ENCODE measurements at regions not wholly inside any gene's neighbourhood (a gene's known extent, or its start where the extent isn't known, plus 50 kb on each side); places are given as distances from the start of the nearest gene placed in this dataset.
A peak's percentile ranks its signal among the peaks of the same experiment; 100 is the strongest.

DNA sequence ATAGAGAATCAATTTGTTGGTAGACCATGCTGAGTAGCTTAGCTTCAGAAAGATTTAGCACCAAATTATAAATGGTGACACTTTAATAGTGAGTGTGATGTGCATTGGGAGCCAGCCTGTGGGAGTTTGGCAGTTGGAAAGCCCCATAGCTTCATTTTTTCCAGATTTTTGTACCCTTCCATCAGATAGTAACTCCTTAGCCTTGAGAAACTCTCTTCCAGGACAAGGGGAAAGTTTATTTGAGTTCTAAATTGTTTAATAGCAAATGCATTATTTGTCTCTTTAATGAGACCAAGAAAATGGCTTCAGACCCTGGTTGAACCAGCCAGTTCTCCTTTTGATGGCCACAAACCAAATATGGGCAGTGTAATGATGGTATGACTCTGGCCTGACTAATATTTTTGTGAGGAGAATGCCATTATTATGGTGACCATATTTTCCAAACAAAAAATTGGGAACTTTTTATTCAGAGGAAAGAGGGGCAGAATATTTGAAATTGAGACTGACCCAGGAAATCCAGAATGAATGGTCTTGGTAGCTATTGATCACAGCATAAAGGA, 49.8 kb downstream of the PLCE1 start:
- no peak for DNase-seq (ENCODE audit: low spot score)

DNA sequence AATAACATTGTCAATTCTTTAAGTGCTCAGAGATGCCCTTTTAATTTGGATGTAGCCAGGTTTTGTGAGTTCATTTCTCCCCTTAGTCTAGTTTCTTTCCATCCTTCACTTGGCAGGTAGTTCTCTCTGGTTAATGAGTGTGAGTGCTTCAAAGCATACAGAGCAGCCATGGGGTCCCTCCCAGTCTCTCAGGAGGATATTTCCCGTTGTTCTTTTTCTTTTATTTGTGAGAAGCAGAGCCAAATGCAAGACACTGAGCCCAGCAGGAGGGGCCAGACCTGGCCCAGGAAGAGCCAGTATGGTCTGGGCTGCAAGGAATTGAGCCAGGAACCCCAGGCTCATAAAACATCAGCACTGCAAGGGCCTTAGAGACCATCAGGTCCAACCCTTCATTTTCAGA, 52.4 kb downstream of the PLCE1 start:
- no peak for DNase-seq (ENCODE audit: low spot score)

DNA sequence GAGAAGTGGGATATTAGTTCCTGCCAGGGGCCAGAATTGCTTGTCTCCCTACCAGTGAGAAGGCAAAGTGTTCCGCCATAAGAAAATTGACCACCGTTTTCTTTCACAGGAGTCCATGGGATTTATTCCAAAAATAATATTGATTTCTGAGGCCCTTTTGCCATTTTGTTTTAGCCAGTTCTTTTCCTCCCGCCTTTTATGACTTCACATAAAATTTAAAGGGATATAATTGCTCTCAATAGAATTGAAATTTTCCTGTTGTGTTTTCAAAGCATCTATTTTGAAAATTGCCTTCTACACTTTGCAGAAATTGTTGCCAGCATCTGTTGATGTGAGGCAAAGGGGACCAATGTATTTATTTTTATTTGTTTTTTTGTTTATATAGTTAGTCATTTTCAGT, 53.6 kb downstream of the PLCE1 start:
- DNase-seq (ENCODE audit: low spot score): no peak

DNA sequence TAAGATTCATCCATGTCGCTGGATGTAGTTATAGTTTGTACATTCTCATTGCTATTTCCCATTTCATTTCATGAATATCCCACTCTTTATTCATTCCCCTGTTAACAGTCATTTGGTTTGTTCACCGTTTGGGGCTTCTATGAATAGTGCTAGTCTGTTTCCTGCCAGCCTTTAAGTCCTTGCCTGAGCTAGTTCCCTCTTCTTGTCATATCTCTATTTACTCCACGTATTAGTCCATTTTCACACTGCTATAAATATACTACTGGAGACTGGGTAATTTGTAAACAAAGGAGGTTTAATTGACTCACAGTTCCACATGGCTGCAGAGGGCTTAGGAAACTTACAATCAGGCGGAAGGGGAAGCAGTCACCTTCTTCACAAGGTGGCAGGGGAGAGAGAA, 56.2 kb downstream of the PLCE1 start:
- DNase-seq (ENCODE audit: low spot score): no peak

DNA sequence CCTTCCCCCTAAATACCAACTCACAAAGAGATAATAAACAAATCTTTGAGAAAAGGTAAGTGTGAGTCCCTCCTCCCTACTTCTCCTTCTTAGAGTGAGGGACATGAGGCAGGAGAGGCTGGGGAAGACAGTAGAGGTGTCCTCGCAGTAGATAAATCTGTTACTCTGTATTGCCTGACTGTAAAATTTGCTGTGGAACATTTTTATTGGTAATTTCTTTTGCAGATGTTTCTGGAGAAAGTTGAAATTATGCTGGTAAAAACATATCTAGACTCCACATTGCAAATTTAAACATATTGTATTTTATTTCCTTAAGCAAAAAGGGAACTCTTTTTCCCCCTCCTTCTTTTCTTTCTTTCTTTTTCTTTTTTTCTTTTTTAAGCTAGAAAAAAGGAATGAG, 58.5 kb downstream of the PLCE1 start:
- no peak for DNase-seq (ENCODE audit: low spot score)

DNA sequence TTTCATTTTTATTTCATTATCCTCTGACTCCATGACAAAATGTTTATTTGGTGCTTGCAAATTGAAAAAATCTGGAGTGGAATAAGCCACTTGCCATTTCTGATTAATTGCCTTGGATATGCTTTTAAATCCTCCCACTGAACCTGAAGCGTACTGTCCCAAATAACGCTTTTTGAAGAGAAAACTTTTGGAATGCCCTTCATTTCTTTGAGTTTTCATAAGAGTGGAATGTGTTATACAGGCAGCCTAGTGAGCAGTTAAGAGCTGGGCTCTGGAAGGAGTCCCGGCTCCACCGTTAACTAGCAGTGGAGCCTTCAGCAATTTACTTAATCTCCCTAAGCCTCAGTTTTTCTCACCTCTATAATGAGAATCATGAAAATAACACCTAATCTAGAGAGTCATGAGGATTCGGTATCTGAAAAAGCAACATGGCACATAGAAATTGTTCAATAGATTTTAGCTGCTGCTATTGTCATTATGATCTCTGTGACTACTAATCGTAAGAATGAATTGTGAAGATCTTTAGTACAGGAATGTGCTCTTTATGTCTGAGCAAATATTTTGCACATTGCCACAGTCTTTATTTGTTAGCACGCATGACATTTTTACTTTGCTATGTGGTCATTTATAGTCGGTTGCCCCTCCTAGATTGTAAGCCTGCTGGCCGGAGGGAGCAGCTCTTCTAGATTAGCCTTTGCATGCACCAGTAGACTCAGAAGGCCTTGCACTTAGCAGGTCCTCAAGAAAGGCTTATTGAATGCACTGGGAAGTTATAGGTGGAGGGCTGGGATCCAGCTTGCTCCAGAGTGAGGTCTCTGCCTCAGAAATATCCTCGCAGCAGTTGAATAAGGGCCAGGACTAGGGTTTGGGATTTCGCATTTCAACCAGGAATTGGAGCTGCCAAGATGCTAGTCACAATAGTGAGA, 59.4 kb downstream of the PLCE1 start:
- DNase-seq (ENCODE audit: low spot score): no peak

DNA sequence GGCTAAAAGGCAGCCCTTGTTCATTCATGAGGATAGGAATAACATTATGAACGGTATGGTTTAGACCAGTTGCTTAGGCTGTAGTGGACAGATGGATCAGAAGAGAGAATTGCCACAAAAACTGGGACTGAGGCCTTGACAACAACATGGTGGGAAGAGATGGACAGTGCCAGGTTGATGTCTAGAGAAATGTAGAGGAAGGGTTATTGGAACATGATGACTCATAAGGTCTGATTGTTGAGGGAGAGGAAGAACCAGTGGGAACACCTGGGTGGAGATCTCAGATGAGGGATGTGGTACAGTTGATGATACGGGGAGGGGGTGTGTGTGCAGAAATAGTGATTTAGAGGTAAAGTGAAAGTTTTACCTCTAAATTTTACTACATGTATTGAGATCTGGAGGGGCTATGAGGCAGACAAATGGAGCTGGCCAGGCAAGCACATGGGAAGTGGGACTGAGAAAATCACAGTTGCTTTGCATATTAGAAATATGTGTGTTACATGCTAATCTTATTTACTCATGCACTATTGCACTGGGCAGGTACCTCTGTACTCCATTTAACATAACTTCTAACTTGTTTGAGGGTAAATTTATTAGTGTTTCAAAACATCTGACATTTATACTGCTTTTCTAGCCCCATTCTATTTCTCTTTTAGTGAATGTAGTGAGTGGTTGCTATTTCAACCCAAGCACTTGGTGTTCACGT, 65.6 kb downstream of the PLCE1 start:
- no peak for DNase-seq (ENCODE audit: low spot score)

DNA sequence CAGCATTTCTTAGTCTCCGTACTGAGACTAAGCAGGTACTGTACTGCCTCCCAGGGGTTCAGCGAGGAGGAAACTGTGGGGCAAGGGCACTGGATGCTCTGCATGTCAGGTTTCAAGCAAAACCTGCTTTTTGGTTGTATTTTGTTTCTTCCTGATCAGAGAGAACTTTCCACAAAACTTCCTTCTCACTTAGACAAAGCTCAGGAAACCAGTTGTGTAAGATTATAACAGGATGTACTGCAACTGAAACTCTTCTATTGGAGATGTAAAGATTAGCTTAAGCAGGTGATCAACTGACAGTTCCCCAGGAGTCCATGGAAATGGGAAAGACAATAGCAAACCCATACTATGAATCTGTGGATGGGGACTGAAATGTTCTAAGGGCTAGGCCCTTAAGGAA, 67.3 kb downstream of the PLCE1 start:
- no peak for DNase-seq (ENCODE audit: low spot score)

DNA sequence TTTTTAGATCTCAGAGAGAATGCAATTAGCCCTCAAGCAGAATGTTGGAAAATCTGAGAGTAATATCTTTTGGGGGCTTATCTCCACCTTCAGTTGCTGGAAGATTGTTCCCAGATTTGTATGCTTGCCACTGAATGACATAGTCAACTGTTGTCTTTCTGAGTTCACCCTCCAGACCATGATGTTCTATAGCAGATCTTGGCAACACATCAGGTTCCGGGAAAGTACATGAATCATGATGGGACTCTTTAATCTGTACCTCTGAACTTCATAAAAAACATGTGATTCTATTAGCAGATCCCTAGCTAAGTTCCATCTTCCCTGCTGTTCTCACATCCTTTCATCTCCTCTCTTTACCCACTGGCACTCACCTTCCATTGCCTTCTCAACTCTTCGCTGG, 68.9 kb downstream of the PLCE1 start:
- no peak for DNase-seq (ENCODE audit: low spot score)

DNA sequence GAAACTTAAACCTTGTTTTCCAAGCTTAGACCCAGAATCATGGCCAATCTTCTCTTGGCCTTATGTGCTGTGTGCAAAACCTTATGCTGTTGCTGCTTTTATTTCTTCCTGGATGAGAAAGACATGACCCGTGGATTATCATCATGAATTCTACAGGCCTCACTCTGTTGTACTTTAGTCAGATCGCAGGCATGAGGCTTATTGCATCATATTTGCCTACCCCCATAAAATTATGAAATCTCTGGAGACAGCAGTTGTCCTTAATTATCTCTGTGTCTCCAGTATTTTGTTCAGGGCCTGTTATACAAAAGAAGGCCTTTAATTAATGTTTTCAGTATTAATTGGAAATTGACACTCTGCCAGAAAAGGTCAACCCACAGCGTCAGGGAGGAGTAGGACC, 71.6 kb downstream of the PLCE1 start:
- no peak for DNase-seq (ENCODE audit: low spot score)

DNA sequence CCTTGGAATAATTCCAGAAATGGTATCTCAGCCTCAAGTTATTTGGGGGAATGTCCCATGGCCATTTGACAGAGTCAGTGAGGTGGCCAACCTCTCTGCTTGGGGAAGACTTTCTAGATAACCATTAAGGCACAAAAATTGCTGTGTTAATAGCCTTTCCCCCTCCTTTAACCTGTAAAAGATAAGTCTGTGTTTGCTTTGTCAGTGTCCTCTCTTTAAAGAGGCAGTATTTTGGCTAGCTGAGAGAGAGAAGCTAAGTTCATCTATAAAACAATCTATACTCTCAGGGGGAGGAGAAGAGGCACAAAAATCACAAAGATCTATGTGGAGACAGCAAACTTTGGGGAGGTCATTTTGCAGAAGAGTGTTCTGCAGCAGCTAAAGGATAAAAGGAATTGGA, 72.1 kb downstream of the PLCE1 start:
- no peak for DNase-seq (ENCODE audit: low spot score)

DNA sequence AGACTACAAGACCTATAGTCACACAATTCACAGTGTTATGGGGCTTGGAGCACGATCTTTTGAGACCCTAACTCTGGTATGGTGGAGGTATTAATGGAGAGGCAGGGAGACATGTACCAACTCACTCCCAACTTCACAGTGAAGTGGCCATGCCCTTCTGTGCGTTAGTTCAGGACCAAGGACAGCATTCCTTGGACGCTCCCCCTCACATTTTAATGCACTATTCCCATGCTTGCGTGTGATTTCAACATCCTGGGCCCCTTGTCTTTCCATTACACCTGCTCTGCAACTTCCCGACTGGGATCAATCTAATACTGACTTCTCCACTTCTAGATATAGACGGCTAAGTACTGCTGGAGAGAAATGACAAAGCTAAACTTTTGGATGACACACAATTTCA, 72.7 kb downstream of the PLCE1 start:
- peak; percentile 11 for DNase-seq (ENCODE audit: low spot score)

DNA sequence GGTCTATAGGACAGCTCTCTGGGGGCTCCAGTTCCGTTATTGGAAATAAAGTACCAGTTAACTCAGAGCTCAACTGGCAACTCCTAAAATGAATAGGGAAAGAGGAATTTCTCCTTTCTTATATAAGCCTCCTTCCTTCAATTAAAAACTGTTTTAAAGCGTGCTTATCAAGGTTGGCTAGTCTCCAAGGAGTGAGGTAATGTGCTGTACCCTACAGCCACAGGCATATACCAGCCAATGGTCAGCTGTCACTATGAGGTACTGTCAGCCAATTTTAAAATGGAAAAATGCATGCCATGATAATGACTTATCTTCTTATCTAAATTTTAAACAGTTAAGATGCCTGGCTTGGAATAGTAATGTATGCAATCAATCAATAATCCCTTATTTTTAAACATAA, 76.2 kb downstream of the PLCE1 start:
- no peak for DNase-seq (ENCODE audit: low spot score)

DNA sequence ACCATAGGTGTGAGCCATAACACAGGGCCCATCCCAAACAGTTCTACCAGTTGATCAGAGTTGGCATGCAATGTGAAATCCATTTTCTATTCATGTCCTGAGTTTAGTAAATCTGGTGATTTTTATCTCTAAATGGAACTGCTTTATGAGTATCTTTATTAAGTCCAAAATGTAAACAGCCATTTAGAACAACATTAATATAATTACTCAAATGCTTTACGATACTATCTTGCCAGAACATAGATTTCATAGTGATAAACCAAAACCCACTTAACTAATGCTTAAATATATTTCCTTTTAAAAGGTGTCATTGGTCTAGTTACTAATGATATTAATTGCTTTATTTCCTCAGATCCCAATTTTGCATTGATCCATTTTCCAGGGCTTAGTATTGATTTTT, 80.7 kb downstream of the PLCE1 start:
- DNase-seq (ENCODE audit: low spot score): no peak

DNA sequence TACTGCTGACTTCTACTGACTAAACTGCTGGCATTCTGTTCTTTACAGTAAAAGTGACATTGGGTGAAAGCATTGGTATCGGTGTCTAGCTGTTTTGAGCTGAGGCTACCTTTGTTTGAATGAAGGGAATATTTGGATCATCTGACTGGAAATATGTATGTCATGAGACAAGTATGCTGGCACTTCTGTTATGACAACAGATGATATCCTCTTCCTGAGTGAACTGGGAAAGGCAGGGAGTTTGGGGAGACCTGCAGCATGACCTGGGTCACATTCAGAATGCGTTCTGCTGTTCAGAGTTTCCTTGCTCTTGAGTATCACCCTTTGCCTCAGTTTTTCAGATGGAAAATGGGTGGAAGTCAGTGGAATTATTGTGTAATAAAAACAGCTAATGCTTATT, 81.8 kb downstream of the PLCE1 start:
- DNase-seq (ENCODE audit: low spot score): no peak

DNA sequence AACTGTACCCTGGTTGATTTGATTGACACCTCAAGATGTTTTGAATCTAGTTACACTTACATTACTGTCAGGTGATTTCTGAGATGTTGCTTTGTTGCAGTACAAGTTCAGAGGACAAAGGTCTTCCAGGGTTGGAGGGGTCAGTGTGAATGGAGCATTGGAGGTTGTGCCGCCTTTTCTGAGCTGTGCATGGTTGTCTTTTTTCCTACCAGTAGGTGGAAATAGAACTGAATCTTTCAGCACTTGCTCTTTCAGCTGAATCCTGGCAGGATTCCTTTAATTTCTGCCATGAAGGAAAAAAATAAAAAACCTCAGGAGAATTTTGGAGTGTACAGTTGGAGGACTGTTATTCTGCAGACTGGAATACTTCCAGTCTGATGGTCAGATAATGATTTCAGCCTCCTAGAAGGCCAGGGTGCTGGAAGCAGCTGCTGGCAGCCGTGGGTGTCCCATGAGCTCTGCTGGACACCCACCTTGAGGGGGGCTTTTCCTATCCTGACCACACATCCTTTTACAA, 82.7 kb downstream of the PLCE1 start:
- DNase-seq (ENCODE audit: low spot score): no peak

DNA sequence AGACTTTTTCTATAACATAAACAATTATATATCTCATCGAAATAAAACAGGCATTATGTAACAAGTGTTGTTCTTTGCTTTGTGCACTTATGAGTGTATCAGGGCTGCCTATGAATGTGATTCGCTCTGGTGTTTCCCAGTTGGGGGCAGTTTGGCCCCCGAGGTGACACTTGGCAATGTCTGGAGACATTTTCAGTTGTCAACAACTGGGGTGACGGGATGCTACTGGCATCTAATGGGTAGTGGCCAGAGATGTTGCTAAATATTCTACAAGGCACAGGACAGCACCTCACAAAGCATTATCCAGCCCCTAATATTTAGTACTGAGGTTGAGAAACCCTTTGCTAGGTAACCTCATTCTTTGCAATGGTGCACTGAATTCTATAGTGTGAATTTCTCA, 83.3 kb downstream of the PLCE1 start:
- DNase-seq (ENCODE audit: low spot score): no peak

DNA sequence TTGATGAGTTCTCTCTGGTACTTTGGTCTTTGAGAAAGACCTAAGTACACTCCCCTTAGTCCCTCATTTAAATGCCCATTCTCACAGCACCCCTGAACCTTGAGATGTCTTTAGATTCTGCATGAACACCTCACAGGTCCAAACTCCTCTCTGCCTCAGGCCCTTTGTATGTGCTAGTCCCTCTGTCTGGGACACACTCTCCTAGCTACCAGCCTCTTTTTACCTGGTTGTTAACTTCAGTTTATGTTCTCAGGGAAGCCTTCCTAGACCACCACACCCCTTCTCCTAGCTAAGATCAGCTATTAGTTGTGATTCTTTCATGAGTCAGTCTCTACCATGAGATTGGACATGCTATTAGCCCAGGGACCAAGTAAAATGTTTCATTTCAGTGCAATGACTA, 86.4 kb downstream of the PLCE1 start:
- no peak for DNase-seq (ENCODE audit: low spot score)

DNA sequence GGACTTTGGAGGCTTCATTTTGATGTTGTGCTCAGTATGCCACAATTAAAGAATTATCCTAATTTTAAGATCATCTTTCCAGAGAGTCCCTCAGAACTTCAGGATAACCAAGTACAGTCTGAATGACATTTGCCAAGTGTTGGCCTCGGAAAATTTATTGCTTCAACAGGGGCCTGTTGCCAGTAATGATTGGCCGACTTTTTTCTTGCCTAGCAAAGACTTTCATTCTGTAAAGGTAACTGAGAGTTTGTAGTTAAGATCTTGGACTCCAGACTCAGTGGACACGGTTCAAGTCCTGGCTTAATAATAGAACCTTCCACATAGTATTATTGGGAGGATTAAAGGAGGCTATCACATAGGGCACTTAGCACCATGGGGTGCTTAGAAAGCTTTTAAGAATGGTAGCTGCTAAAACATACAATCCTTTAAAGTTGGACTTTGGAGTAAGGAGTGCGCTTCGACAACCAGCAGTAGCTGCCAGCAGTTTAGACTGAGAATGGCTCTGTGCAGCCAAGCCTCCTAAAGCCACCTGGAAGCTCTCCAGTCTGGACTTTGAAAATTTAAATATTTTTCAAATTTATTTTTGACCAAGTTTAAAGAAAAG, 90.0 kb downstream of the PLCE1 start:
- DNase-seq (ENCODE audit: low spot score): no peak

DNA sequence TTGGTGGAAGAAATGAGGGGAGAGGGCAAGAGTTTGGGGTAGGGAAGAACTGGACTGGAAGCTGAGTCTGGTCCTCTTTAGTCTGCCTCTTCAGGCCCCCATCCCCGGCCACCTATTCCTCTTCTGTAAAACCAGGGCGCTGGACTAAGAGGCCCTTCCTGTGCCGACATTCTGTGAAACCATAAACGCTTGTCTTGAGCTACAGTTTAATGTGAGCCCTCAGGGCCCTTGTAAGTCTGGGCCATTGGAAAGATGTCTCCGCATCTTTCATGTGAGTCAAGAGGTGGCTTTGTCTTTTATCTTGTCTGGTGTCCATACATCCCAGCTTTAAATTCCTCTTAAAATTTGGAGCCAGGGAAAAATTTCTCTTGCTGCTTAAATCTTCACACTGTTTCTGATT, 90.6 kb downstream of the PLCE1 start:
- no peak for DNase-seq (ENCODE audit: low spot score)

DNA sequence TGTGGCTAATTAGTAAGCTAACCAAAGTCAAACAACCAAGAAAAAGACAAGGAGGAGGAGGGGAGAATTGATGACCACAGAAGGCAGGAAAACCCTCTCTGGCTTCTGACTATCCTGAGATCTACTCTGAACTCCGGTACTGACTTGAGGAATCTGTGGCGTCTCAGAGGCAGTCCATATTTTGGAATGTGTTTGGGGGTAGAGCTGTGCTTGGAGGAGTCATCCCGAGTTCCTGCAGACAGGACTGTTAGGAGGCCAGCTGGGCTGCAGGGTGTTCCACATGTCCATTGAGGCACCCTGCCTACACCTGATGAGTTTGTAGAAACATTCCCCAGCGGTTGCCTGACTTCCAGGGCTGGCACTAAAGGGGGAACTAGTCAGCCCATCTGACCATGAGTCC, 91.6 kb downstream of the PLCE1 start:
- DNase-seq (ENCODE audit: low spot score): no peak

DNA sequence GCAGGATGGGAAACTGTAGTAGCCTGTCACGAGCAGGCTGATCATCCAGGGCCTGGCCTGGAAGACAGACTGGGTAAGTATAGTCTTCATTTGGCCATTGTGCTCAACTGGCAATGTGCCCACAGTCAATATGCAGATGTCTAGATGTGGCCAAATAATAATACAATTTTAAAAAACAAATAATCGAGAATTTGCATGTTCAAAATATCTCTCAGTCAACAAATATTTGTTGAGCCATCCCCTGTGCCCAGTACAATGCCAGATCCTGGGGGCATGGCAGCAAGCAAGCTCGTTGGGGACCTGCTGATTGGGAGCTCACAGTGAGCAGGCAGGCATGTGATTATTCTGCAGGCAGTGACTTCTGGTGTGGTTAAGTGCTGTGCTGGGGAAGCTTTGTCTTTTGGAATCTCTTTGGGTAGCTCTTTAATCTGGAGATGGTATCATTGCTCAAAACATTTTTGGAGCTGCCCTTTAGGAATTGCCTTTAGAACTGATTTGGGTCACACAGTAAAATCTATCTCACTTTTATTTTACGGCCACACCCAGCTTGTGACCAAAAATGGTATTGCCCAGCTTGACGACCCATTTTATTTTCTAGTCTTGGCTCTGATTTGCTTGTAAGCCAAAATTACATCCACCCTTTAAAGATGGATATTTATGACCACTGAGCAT, 92.2 kb downstream of the PLCE1 start:
- DNase-seq (ENCODE audit: low spot score): no peak

Data from NAMALWA (cell line).